IPS-15b (cell line): ENCODE measurements at regions not wholly inside any gene's neighbourhood (a gene's known extent, or its start where the extent isn't known, plus 50 kb on each side); places are given as distances from the start of the nearest gene placed in this dataset.
"Not testable (repeated sequence)": the region's sequence is repeated elsewhere in the genome, so short reads cannot be mapped to it uniquely, and the experiment has no call there.

Source experiments
- H3K27me3 ChIP-seq: one replicate; pipeline ENCODE4 v1.6.1; 2013; ENCODE audit warnings: low read length; ENCODE audit not compliant: control insufficient read depth, insufficient read depth
- H3K36me3 ChIP-seq: one replicate; pipeline ENCODE4 v1.6.1; 2013; ENCODE audit warnings: low read length; ENCODE audit not compliant: control insufficient read depth, insufficient read depth
- H3K4me1 ChIP-seq: one replicate; pipeline ENCODE4 v1.6.1; 2013; ENCODE audit warnings: mild to moderate bottlenecking, low read length; ENCODE audit not compliant: control insufficient read depth, insufficient read depth
- H3K4me3 ChIP-seq: one replicate; pipeline ENCODE4 v1.5.1; 2013; ENCODE audit warnings: low read depth, low read length
- H3K9ac ChIP-seq: one replicate; pipeline ENCODE4 v1.6.1; 2013; ENCODE audit warnings: low read depth, mild to moderate bottlenecking, low read length
- H3K9me3 ChIP-seq: one replicate; pipeline ENCODE4 v1.6.1; 2013; ENCODE audit warnings: mild to moderate bottlenecking, low read length; ENCODE audit not compliant: control insufficient read depth, insufficient read depth

DNA sequence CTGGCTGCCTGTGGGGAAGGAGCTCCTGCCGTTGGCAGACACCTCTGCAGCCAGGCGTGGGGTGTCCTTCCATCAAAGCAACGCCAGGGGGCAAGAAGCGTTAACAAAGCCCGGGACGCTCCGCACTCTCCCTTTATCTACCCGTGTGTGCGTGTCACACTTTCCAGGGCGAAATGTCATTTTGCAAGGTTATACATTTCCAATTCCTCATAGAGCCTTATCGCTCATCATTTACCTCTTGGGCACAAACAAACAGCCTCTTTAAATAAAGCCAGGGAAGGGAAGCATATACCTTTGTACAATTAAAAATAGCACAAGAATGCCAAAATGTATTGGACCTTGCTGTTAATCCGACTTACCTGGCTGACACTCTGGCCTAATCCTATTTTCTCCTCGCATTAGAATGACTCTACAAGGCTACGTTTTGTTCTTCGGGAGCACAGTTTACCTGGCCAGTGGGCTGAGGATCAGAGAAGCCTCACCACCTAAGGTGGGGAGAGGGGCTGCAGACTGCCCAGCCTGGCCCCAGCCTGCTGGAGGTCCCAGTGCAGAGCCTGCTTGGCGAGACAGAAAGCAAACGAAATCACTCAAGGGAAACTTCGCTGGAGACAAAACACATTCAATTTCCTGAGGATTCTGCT, 77.6 kb upstream of the EN2 start:
- Histone ChIP-seq H3K27me3 (peaks cover 99% of the 10 kb centered on the region), H3K4me1 (peaks cover 2% of the 10 kb centered on the region), H3K9me3 (no peaks in the 10 kb centered on the region), H3K36me3 (no peaks in the 10 kb centered on the region), H3K9ac (no peak overlapping the region), H3K4me3 (peak overlapping the region; percentile 8)

DNA sequence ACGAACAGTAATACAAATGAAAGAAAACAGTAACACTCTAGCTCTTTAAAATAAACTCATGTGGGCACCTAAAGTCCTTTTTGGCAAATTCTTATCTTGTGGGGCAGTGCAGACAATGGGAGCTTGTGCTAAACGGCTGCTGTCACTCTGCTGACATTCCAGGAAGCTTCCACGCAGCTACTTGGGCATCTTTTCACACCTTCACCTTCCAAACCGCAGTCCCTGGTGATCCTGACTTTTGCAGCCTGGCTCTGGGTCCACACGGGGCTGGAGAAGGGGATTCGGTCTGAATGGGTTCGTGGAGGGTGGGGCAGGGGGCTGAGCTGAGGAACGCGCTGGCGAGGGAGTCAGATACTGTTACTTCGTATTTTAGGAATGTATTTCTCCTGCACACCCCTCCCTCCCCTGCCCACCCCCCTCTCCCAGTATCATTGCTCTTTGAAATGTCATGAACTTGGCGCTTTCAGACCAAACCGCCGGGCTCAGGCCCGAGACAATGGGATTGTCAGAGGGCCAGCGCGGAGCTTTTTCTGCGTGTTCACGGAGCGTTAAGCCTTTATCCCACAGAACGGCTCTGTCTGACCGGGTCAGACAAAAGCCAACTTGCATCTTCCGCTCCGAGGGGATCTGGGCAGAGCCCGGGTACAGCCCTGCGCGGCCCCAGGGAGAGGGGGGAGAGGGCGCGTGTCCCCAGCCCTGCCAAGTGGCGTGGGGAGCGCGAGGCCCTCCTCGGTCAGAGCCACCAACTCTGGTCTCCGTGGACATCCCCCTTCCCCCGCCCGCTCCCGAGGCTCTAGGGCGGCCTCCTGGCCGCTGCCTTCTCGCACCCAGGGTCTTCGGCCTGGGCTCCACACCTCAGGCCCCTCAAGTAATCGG, 76.7 kb upstream of the EN2 start:
- Histone ChIP-seq H3K9ac (no peak overlapping the region), H3K4me3 (peak overlapping the region; percentile 27), H3K36me3 (no peaks in the 10 kb centered on the region), H3K4me1 (peaks cover 2% of the 10 kb centered on the region), H3K27me3 (peaks cover 99% of the 10 kb centered on the region), H3K9me3 (no peaks in the 10 kb centered on the region)

- Histone ChIP-seq H3K4me3 (peak overlapping the region; percentile 27), H3K27me3 (peaks cover 99% of the 10 kb centered on the region), H3K9me3 (no peaks in the 10 kb centered on the region), H3K36me3 (no peaks in the 10 kb centered on the region), H3K9ac (no peak overlapping the region), H3K4me1 (peaks cover 2% of the 10 kb centered on the region)
These were observed 75.8 kb upstream of the EN2 start for GRCh38 chr7:155381852-155382801.

GRCh38 chr7:155382802-155383171, 75.1 kb upstream of the EN2 start:
- H3K9ac ChIP-seq: no peak overlapping the region
- no peaks in the 10 kb centered on the region for H3K9me3 ChIP-seq
- peaks cover 97% of the 10 kb centered on the region for H3K27me3 ChIP-seq
- H3K4me3 ChIP-seq: peak overlapping the region; percentile 27
- H3K36me3 ChIP-seq: no peaks in the 10 kb centered on the region
- H3K4me1 ChIP-seq: peaks cover 2% of the 10 kb centered on the region

DNA sequence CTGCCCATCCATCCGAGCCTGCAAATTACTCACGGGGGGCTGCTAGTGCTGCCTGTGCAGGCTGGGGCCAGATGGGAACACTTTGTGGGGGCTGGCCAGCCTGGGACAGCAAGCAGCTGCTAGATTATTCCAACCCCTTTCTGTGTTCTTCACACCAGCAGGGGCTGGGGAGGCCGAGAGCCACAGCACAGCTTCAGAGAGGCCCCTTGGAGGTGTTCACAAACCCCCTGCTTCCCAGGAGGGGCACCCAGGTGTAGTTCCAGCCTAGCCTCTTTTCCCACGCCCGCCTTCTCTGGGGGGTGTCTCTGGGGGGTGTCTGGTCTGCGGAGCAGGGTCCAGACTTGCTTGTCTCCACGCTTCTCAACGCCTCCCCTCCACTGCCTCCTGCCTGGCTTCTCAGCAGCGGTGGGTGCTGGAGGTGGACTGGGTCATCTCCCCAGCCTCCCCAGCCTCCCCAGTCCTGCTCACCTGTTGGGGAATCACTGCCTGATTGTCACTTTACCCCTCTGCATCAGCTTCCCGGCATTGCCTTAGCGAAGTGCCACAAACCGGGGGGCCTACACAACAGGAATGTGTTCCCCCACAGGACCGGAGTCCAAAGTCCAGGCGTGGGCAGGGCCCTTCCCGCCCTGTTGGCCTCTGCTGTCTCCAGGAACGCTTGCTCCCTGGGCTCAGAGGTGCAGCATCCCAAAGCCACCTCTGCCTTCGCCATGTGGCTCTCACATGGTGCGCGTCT, 74.0 kb upstream of the EN2 start:
- Histone ChIP-seq H3K36me3 (no peaks in the 10 kb centered on the region), H3K27me3 (peaks cover 89% of the 10 kb centered on the region), H3K4me1 (peaks cover 2% of the 10 kb centered on the region), H3K9me3 (no peaks in the 10 kb centered on the region), H3K9ac (no peak overlapping the region), H3K4me3 (no peak overlapping the region)

DNA sequence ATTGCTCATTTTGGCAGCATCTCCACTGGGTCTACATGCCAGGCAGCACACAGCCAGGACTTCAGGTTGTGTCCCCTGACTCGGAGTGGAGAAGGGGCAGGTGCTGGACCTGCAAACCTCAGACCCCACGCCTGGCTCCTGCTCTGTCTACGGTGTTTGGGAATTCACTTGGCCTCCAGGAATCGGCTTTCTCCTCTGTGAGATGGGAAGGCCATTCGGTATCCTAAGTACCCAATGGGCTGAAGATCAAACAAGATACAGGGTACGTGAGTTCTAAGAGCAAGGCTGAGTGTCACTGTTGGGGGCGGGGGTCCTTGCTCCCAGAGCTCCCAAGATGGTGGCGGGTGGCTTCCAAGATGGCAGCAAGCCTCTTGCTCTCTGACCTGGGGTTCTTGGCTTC, 73.2 kb upstream of the EN2 start:
- Histone ChIP-seq H3K4me1 (peaks cover 2% of the 10 kb centered on the region), H3K27me3 (peaks cover 81% of the 10 kb centered on the region), H3K36me3 (no peaks in the 10 kb centered on the region), H3K9ac (no peak overlapping the region), H3K4me3 (no peak overlapping the region), H3K9me3 (no peaks in the 10 kb centered on the region)

GRCh38 chr7:155385182-155385581, 72.7 kb upstream of the EN2 start:
- peaks cover 77% of the 10 kb centered on the region for H3K27me3 ChIP-seq
- H3K36me3 ChIP-seq, H3K4me3 ChIP-seq, H3K9ac ChIP-seq, H3K4me1 ChIP-seq, H3K9me3 ChIP-seq: not testable (repeated sequence)

GRCh38 chr7:155386608-155387007, 71.3 kb upstream of the EN2 start:
- Histone ChIP-seq H3K9me3 (no peaks in the 10 kb centered on the region), H3K36me3 (no peaks in the 10 kb centered on the region), H3K9ac (no peak overlapping the region), H3K27me3 (peaks cover 63% of the 10 kb centered on the region), H3K4me3 (no peak overlapping the region), H3K4me1 (peaks cover 2% of the 10 kb centered on the region)

- no peaks in the 10 kb centered on the region for H3K9me3 ChIP-seq
- no peak overlapping the region for H3K9ac ChIP-seq
- H3K27me3 ChIP-seq: peaks cover 57% of the 10 kb centered on the region
- H3K36me3 ChIP-seq: no peaks in the 10 kb centered on the region
- H3K4me3 ChIP-seq: no peak overlapping the region
- H3K4me1 ChIP-seq: no peaks in the 10 kb centered on the region
These were observed 70.8 kb upstream of the EN2 start for GRCh38 chr7:155387066-155387620.

DNA sequence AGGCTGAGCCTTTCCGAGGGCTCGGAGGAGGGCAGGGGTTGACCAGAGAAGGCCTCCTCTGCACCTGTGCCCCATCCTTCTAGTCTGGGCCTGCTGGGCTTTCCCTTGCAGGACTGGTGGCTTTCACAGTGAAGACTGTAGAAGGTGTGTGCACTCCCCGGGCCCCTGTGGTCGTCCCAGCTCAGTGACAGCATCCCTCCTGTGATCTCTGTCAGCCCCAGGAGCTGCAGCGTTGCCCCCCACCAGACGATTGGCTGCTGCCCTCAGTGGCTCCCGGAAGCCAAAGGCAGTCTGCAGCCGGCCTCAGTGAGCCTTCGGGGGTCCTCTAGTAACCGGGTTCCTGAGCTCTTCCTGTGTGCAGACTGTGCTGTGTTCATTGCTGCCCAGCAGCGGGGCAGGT, 69.4 kb upstream of the EN2 start:
- no peak overlapping the region for H3K9ac ChIP-seq
- no peaks in the 10 kb centered on the region for H3K9me3 ChIP-seq
- H3K36me3 ChIP-seq: no peaks in the 10 kb centered on the region
- no peaks in the 10 kb centered on the region for H3K4me1 ChIP-seq
- H3K27me3 ChIP-seq: peaks cover 45% of the 10 kb centered on the region
- H3K4me3 ChIP-seq: no peak overlapping the region

- H3K27me3 ChIP-seq: peaks cover 17% of the 10 kb centered on the region
- H3K9me3 ChIP-seq: no peaks in the 10 kb centered on the region
- no peak overlapping the region for H3K9ac ChIP-seq
- H3K36me3 ChIP-seq: no peaks in the 10 kb centered on the region
- H3K4me3 ChIP-seq: no peak overlapping the region
- H3K4me1 ChIP-seq: no peaks in the 10 kb centered on the region
These were observed 66.5 kb upstream of the EN2 start for GRCh38 chr7:155391414-155391813.
